ENCODE measurements at regions not wholly inside any gene's neighbourhood (a gene's known extent, or its start where the extent isn't known, plus 50 kb on each side); places are given as distances from the start of the nearest gene placed in this dataset.

DNA sequence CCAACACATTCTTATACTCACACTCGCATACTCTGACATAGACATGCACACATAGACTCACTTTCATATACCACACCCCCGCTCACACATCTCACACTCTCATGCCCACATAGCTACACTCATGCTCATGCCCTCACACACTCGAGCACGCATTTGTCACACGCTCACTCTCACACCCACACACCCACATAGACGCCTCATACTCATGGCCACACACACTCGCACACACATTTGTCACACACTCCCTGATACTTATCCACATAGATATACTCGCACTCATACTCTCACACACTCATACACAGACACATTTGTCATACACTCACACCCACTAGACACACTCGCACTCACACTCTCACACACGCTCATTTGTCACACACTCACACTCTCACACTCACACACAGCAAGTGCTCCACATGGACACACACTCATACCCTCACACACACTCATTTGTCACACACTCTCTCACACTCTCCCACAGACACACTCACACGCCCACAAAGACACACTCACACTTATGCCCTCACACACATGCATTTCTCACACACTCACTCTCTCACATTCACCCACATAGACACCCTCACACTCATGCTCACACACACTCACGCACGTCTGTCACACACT lies 50.9 kb downstream of the TNP1 start:
- DNase-seq: no peak

DNA sequence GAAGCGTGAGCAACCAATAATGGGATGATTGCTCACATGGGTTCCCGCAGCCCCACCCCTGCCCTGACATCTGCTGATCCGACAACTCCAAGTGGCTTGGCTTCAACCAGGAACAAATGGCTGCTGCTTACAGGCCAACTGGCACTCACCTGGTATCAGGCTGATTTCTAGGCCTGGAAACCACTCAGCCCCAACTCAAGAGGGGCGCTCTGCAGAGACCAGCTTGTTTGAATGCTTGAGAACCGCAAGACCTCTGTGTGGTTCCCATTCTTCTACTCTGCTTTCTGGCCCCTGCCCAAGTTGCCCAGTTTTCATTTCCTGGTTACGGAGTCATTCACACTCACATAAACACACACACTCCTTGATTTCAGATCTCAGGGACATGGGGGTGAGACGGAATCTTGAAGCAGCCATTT lies 52.0 kb downstream of the TNP1 start:
- DNase-seq: no peak

DNA sequence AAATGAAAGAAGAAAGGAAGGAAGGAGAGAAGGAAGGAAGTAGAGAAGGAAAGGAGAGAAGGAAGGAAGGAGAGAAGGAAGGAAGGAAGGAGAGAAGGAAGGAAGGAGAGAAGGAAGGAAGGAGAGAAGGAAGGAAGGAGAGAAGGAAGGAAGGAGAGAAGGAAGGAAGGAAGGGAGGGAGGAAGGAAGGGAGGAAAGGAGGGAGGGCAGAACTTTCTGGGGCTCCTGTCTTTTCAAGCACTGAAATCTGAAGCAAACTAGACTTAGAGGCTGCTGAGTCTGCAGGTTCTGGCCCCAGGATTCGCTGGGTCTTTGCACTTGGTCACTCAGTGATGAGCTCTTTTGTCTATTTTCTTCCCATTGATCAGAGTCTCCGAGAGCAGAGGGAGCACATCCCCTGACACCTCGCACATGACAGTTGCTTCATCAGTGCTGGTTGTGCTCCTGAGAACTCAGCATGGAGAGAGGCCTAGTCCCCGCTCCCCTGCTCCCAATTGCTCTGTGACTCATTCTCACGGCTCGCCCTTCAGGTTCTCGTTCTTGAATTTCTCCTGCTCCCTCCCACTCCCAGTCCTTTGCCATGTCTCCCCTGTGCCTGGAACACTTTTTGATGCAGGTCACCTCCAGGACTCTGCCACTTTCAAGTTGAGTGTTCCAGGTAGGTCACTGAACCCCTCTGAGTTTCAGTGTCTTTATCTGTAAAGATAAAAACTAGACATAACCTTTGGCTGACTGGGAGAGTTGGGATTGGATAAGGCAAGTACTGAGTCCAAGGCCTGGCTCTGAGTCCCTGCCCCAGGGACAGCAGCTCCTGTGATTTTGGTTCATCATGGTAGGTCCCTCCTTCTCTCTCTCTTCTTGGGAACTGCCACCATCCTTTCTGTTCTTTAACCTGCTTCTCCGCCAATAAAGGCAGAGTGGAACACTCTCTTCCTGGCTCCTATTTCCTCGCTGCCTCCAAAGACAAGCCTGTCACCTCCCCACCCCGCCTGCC lies 55.2 kb downstream of the TNP1 start:
- DNase-seq: no peak

DNA sequence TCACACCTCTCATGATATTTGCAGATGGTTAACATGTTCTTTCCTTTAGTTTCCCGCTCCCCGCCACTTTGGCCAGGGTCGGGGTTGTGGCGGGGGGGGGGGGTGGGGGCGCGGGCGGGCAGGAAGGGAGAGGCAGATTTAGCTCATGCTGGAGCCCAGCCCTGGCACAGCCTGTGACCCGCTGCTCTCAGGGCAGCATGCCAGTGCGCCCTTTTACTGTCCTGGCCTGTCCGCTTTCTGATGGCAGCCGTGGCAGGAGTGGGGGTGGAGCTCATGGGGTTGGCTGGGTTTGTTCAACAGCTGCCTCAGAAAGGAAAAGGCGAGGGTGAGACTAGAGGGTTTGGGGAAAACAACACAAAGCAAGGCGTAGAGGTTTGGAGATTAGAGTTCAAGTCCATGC lies 56.1 kb downstream of the TNP1 start:
- DNase-seq: no peak

GRCh38 chr2:216802516-216803215 lies 57.2 kb downstream of the TNP1 start:
- DNase-seq: no peak

- DNase-seq: no peak
Observed at GRCh38 chr2:216800836-216801235, 59.0 kb downstream of the TNP1 start.

- no peak for DNase-seq
Observed at GRCh38 chr2:216799873-216800431, 59.9 kb downstream of the TNP1 start.

- no peak for DNase-seq
Observed at GRCh38 chr2:216796115-216796840, 63.6 kb downstream of the TNP1 start.

GRCh38 chr2:216793386-216793785 lies 66.5 kb downstream of the TNP1 start:
- DNase-seq: no peak

GRCh38 chr2:216792222-216793021 lies 67.4 kb downstream of the TNP1 start:
- no peak for DNase-seq

- DNase-seq: no peak
Observed at GRCh38 chr2:216791303-216791702, 68.6 kb downstream of the TNP1 start.

GRCh38 chr2:216789081-216789480 lies 70.8 kb downstream of the TNP1 start:
- DNase-seq: no peak

- no peak for DNase-seq
Observed at GRCh38 chr2:216787851-216788540, 71.9 kb downstream of the TNP1 start.

DNA sequence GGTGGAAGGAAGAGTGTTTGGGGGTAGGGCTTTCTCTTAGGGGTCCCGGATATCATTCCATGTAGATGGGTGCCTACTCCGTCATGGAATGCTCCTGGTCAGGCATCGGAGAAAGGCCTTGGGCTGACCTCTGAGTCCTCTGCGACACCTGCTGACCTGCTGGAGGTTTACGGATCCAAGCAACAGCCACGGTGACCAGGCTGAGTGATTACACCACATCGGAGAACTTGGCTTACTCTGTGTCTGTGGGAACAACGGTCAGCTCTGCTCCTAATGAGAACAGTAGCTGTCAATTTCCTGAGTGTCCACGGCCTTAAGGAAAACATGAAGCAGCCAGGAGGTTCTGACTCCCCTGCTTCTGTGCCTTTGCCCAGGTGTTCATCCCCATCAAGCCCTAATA lies 73.2 kb downstream of the TNP1 start:
- no peak for DNase-seq

DNA sequence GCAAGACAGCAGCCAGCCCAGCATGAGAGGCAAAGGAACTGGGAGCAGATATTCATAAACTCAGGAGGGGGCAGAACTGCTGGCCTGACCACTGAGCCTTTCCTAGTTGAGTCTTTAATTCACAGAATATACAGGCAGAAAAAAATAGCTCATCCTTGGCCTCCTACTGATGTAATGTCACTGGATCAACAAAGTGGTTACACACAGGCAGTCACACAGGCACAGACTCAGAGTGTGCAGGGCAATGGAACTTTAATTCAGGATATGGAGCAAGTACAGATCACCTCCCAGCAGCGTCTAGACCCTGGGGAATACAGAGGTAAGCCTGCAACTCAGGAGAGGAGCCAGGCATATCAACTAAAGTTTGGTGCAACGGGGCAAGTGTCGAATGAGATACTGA lies 75.4 kb downstream of the TNP1 start:
- DNase-seq: no peak

- no peak for DNase-seq
Observed at GRCh38 chr2:216781709-216782108, 78.2 kb downstream of the TNP1 start.

GRCh38 chr2:216780843-216781242 lies 79.0 kb downstream of the TNP1 start:
- no peak for DNase-seq

- peak; percentile 13 for DNase-seq
Observed at GRCh38 chr2:216777637-216778273, 82.1 kb downstream of the TNP1 start.

GRCh38 chr2:216776066-216776850 lies 80.9 kb upstream of the IGFBP5 start:
- no peak for DNase-seq

DNA sequence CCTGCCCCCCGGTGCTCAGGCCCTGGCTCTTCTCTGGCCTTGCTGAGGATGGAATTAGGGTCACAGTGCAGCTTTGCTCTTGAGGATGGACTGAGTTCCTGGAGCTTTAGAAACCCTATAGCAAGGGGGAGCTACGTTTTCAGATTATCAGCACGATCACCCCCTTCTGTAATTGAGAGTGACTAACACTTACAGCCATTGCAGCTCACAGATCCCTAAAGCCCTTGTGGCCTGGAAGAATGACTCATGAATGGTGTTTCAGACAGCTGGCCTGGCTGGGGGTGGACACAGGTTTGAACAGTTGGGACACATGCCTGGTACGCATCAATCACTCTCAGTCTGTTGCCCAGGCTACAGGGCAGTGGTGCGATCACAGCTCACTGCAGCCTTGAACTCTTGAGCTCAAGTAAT lies 79.7 kb upstream of the IGFBP5 start:
- DNase-seq: no peak
